DND-41 (cell line): ENCODE measurements at regions not wholly inside any gene's neighbourhood (a gene's known extent, or its start where the extent isn't known, plus 50 kb on each side); places are given as distances from the start of the nearest gene placed in this dataset.

Source experiments
- EZH2 ChIP-seq: IDR thresholded peaks from 3 replicates; pipeline ENCODE4 v1.6.1; 2012; ENCODE audit warnings: borderline replicate concordance, low read depth, mild to moderate bottlenecking, moderate library complexity, low read length, inconsistent platforms; ENCODE audit not compliant: severe bottlenecking
- TF ChIP-seq, protein P1 (sequence below): IDR thresholded peaks from 2 replicates; pipeline ENCODE4 v1.5.1; 2012; ENCODE audit warnings: borderline replicate concordance, low read length, moderate library complexity, mild to moderate bottlenecking; ENCODE audit not compliant: poor library complexity, severe bottlenecking; ENCODE audit errors: extremely low read depth

DNA sequence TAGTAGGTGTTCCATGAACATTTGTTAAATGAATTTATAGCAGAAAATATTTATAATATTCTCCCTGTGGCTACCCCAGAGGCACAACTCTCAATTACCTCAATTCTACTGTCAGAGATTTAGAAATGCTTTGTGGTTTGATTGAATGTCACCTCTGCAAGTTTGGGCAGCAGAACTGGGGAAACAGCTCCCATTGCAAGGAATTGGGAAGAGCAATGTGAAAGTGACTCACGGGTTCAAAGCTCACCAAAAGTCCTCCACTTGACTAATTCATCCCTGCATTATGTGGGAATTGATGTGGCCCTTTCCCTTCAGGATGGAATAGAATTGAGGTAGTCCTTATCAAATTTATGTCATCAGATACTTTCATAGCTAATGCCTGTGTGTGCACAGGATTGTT, 562.7 kb downstream of the MFSD1 start:
- TF ChIP-seq, protein P1, sequence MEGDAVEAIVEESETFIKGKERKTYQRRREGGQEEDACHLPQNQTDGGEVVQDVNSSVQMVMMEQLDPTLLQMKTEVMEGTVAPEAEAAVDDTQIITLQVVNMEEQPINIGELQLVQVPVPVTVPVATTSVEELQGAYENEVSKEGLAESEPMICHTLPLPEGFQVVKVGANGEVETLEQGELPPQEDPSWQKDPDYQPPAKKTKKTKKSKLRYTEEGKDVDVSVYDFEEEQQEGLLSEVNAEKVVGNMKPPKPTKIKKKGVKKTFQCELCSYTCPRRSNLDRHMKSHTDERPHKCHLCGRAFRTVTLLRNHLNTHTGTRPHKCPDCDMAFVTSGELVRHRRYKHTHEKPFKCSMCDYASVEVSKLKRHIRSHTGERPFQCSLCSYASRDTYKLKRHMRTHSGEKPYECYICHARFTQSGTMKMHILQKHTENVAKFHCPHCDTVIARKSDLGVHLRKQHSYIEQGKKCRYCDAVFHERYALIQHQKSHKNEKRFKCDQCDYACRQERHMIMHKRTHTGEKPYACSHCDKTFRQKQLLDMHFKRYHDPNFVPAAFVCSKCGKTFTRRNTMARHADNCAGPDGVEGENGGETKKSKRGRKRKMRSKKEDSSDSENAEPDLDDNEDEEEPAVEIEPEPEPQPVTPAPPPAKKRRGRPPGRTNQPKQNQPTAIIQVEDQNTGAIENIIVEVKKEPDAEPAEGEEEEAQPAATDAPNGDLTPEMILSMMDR, result no peak
- no peak for TF ChIP-seq EZH2
